Activated naive CD8-positive, alpha-beta T cell treated with anti-CD3 and anti-CD28 coated beads, Interleukin-2, amount 50 U/mL, for 16 hours (primary cell): ENCODE measurements at regions not wholly inside any gene's neighbourhood (a gene's known extent, or its start where the extent isn't known, plus 50 kb on each side); places are given as distances from the start of the nearest gene placed in this dataset.

Experiments
- DNase-seq: peaks from one replicate; pipeline ENCODE4 v3.0.0-alpha.2; 2020; ENCODE audit warnings: low read depth, low spot score

DNA sequence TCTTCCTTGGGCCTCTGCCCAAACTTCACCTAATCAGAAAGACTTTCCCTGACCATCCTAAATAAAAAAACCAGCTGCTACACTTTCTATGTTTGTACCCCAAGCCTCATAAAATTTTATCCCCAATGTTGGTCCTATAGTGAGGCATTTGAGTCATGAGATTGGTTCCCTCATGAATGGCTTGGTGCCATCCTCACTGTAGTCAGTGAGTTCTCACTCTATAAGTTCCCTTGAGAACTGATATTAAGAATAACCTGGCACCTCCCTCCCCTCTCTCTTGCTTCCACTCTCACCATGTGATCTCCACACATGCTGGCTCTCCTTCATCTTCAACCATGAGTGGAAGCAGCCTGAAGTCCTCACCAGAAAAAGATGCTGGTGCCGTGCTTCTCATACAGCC is 316.9 kb upstream of the PRDM1 start:
- no peak for DNase-seq

DNA sequence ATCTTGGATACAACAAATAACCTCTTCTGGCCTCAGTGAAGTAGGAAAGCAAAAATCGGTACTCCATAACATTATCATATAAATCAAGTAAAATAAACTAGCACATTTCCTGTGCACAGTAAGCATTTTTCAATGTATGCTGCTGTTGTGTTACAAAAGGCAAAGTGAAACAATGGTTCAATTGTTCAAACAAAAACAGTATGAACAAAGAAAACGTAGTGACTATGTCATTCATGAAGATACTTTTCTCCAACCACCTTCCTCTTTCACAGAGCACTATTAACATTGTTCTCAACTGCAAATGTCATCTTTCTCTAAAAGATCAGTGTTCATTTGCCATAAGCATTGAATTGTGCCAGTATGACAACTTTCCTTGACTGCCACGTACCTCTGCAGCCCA is 318.6 kb upstream of the PRDM1 start:
- no peak for DNase-seq

DNA sequence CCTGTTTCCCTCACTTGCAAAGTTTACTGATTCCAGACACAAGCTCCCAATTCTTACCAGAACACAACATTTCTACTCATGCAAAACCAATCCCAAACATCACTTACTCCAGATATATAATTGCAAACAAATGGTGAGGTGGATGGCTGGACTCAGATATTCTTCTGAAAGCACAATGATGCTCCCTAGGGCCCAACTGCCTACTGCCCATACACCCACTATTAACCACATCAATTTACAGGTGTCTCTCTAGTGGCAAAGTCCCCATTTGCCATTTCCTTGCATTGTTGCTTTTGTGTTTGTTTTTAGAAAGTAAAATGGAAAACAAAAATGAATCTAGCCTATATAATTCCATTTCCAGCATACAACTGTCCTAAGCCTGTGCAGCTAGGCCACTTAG is 320.9 kb upstream of the PRDM1 start:
- no peak for DNase-seq

DNA sequence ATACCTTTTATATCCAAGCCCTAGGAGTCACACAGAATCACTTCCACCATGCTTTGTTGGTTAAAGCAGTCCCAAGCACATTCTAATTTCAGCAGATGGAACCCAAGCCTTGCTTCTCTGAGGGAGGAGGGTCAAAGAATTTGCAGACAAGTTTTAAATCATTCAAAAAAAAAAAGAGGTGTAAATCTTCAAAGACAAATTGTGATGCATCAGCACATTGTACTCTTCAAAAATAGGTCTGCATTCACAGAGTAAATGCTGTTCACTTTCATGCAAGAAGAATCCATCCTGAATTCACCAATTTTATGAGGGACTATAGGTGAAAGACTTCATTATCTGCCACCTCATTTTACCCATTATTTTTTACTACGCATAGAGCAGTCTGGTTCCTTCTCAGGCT is 321.8 kb upstream of the PRDM1 start:
- DNase-seq = no peak

DNA sequence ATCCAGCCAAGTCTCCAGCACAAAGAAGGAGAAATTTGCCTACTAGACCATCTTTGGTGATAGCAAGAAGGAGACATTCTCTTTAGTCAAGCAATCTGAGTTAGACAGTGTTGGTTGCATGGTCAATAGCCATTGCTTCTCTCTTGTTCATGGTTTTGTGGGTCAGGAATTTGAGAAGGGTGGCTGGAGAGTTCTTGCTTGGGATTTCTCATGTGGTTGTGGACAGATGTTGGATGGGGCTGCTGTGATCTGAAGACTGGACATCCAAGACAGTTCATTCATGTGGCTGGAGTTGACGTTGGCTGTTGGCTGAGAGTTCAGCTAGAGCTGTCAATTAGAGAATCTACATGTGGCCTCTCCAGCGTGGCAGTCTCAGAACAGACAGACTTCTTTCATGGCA is 322.3 kb upstream of the PRDM1 start:
- no peak for DNase-seq

DNA sequence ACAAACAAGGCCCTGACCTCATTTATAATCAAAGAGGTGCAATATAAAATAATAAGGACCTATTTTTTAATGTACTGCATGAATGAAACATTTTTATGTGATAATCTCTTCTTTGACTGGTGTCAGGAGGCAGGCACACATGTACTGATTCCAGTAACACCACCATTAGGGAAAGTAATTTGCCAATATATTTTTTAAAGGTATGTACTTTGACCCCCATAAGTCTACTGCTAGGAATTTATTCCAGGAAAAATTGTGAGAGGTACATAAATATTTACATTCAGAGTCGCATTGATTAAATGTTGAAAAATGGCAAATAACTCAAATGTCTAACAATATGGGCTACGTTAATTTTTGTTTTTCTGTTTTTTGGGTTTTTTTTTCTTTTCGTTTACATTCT is 325.4 kb upstream of the PRDM1 start:
- no peak for DNase-seq

DNA sequence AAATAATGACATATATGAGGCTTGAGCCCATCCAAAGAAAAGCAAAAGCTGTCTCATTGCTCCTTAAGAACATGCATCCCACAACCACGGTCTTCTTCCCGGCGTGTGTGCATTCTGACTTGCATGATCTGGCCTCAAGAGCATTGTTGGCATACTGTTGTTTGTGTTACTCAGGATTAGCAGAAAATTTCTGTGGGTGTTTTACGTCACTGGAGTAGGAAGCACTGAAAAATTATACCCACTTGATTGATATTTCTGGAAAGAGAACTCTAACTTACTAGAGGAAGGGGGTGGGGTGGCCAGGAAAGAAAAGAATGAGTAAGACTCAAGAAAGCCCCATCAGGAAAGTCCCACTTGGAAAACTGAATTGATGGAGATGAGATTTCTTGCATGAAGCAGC is 326.2 kb upstream of the PRDM1 start:
- DNase-seq = no peak

DNA sequence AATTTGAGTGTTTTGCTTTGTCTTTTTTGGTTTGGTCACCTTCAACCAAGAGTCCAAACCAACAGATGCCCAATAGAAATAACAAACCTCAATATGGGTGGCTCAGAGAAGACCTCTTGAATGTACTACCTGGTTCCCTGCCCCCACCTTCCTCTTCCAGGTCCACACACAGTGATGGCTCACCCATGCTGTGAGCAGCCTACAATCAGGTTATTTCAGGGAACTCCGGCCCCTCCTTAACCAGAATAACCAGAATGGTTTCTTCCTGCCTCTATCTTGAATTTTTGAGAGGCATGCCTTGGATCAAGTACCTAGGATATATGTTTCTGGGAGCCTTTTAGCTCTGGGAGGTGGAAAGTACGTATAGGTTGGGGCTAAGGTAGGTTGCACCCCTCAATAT is 327.1 kb upstream of the PRDM1 start:
- no peak for DNase-seq

DNA sequence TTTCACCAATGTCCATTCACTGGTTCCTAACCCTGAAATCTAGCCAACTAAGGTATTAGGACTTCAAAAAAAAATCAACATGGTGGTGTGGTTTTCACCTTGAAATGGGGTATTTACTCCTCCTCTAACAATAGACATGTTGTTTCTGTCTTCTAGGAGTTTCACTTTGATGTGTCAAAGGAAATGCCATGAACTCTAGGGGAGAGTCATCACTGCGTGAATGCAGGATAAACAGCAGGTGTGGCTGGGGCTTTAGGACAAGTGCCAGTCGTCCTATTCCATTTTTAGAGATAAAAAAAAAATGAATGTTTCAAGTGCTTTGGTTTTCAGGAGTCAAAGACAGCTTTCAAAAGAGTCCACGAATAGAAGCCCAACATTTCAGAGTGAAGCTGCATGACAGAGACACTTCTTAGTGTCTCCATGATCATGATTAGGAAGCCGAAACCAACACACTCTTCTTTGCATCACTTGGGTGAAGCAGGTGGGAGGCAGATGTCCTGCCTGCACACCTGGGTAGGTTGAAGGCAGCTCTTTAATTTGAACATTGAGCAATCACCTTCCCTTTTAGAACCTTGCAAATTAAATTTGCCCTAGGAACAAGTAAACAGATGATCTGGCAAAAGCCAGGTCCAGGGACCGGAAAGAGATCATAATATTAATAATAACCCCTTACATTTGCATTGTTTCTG is 328.5 kb upstream of the PRDM1 start:
- no peak for DNase-seq

DNA sequence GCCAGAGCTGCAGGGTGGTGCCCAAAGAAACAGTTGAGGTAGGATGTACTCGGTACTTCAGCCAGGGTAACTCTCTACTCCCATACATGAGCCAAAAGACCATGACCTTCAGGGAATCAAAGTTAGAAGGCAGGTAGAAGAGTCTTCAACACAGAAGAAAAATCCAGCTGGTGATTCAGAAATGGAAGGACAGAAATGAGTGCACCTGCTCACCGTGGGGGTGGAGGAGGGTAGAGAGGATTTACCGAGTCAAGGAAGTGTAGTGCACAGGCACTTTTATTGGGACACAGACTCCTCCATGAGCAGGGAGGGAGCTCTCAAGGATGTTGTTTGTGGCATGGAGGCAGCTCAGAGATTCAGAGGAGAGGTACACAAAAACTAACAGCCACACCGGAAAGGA is 330.3 kb upstream of the PRDM1 start:
- DNase-seq = no peak

DNA sequence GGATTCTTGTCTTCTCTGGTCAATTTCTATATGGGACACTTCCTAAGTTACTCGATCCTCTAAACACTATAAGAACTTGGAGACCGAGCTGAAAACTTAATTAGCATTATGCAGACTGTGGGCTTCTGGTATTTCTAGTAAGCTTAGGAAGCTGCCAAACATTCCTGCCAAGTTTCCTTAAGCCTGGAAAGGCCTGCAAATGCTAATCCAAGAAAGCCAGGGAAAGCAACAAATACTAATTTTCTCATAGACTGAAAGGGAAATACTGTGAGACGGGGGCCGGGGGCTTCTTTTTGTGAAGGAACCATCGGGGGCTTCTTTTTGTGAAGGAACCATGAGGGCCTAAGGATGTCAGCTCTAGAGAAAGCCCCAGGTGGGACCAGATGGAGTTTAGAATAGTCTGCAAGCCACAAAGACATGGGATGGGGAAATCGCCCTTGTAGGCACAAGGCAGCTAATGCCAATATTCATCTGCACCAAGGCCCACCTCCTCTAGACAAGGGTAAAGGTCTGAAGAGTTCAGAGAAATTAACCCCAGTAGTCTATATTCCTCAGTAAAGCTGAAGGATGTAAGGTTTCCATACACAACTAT is 332.4 kb upstream of the PRDM1 start:
- no peak for DNase-seq

DNA sequence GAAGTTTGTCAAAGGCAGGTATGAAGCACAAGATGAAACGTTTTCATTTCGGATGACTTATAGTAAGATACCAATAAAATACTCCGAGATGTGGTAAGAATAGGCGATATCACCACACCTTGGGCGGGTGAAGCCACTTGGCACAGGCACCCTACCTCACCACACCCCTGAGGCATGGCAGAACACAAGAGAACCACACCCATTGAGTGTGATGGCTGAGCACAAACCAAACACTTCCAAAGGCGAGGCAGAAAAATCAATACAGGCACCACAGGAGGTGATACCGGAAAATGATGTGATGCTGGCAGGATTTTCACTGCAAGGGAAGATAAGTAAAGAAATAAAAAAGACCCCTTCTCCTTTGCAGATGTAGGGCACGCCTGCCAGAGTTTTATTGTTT is 332.9 kb upstream of the PRDM1 start:
- no peak for DNase-seq

DNA sequence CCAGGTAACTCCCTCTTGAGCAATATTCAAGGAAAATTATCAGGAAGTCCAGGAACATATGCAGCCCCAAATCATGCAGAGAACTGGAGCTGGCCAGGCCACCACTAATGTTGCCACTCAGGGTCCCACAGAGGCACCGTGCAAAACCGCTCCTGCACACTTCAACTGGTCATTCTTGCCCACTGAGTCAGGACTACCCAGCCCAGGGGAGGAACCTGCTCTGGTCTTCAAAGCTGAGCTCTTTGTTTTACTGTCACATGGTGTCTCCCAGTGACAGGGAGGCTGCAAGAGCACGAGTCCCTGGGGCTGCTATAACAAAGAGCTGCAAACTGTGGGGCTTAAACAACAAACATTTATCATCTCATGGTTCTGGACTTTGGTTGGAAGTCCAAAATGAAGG is 336.0 kb upstream of the PRDM1 start:
- no peak for DNase-seq

DNA sequence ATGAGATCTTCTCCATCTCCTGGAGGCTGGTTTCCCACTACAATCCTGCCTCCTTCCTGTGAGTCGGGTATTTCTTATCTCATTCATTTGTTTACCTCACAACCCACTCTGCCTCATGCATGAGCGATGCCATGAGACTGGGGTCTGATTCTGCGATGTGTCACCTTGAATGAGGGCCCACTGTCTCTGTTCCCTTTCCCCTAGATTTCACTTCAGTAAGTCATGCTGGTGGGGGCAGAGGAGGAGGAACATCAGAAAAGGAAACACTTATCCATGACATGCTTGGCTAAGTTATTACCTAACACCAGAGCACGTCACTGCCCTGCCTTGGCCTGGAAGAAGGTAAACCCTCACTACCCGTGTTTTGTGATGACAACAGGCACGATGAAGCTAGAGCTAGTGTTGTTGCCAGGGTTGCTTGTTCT is 337.4 kb upstream of the PRDM1 start:
- no peak for DNase-seq

DNA sequence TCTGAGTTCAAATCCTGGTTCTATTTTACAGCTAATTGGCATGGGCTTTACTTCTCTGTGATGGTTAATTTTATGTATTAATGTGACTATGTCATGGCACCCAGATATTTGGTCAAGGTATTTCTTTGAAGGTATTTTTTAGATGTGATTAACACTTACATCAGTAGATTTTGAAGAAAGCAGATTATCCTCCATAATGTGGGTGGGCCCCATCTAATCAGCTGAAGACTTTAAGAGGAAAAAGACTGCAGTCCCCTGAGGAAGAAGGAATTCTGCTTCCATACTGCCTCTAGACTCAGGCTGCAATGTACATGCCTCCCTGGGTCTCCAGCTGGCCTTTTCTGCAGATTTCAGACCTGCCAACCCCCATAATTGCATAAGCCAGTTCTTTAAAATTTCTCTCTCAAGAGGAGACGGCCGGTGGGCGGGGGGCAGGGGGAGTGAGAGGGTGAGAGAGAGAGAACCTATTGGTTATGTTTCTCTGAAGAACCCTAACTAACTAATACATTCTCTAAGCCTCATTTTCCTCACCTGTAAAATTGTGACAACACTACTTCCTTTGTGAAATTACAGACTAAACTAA is 338.2 kb upstream of the PRDM1 start:
- no peak for DNase-seq

DNA sequence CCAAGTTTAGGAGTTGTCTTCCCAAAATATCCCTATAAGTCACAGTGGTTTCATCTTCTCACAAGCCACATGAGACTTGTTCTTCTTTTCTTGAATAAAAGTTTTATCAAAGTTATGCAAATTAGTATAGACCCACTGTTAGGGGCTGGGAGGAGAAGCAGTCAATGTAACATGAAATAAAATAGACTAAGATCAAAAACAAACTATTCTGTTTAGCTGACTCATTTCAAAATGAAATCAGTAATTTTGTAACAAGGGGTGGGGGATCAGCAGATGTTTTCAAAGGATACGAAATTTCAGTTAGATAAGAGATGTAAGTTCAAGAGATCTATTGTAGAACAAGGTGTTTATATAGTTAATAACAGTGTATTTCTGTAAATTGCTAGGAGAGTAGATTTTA is 339.6 kb upstream of the PRDM1 start:
- no peak for DNase-seq

DNA sequence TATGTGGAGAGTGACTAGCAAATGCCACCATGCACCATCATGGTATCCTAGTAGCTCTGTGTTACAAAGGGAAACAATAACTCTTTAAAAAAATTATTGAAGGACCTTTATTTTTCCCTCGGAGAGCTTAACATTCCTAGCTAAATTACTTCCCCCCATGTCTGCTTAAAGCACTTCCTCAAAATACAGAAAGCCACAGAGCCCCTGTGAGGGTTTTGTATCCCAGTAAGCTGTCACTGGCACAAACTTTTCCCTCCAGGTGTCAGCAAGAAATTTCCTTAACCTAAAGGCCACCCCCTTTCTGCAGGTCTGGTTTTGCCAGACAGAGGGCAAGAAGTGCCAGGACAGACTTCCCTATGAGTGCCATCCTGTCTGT is 340.0 kb upstream of the PRDM1 start:
- no peak for DNase-seq

DNA sequence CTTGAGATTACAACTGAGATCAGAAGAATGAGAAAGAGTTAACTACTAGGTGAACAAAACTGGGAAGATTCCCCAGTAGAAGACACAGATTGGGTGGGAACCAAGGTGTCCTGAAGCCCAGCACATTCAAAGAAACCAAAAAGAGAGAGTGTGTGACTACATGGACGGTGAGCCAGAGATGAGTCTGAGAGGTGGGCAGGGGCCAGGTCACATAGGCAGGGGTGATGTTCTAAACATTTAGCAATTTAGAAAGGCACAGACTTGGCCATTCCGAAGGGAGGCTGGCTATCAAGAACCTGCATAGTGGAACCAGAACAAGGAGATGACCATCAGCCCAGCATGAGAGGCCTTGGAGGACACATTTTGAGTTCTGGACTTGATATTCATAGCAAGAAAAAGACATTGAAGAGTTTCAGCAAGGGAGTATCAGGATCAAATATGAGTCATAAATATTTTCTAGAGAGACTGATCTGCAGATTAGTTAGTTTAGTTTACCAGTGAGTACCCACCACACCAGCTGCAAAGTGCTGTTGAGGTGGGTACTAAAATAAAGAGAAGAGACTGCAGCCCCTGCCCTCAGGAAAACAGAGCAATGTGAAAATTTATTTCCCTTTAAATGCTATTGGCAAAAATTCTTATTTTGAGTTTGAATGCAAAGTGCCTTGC is 340.5 kb upstream of the PRDM1 start:
- no peak for DNase-seq

DNA sequence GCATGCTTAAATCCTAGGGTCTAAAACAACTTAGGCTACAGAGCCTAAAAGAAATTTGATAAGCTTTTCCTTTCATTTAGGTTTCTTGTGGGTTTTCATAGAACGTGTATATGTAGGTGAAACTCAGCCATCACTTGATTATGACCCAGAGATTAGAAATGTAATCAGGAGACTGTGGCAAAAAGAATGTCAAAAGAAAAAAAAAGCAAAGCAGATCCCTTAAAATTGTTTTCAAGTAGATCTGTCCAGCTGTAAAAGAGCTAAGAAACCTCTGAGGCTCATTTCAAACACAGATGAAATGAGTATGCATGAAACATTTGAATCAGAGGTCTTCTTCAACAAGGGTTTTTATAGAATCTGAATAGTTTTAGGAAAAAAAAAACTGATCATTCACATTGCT is 341.3 kb upstream of the PRDM1 start:
- no peak for DNase-seq

DNA sequence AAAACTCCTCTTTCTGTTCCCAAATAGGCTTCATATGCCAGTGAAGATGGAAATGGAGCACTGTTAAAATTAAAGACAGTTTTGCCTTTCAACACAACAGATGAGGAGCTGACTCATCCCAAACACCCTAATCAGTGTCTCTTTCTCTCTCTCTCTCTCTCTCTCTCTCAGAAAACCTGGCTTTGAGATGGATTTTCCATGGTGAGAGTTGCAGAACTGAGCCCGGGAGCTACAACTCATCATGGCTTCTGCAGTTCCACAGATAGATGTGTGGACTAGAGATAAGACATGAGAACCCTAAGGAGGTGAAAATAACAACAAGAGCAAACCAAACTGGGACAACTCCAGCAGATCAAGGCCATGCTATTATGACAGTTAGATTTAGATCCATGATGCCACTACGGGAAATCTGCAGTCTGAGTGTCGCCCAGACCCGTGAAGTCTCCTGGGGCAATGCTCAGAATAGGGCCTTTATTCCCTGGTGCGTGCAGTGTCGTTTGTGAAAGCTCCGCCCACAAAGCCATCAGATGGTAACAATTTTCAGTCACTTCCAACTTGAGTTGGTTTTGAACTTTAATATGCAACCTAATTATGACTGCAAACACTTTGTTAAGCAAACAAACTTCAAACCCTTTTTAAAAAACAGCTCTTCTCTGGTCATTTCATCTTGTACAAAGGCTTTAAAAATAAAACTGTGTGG is 338.2 kb upstream of the PREP start:
- no peak for DNase-seq

DNA sequence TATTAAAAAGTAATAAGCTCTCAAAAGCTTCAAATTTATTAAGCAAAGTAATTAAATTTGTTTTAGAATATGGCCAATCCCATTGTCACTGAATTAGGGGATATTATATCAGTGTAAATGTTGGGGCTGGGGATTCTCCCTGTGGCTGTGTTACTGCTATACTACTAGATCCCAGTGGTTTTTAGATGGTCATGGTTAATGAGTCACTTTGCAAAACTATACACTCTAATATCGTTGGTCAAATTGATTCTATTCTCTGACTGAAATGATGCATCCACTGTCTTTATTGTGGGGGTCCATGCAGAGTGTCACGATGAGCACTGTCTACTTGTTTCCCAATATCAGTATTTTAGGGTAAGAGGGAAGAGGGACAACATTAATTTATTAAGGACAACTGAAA is 336.9 kb upstream of the PREP start:
- DNase-seq = no peak

DNA sequence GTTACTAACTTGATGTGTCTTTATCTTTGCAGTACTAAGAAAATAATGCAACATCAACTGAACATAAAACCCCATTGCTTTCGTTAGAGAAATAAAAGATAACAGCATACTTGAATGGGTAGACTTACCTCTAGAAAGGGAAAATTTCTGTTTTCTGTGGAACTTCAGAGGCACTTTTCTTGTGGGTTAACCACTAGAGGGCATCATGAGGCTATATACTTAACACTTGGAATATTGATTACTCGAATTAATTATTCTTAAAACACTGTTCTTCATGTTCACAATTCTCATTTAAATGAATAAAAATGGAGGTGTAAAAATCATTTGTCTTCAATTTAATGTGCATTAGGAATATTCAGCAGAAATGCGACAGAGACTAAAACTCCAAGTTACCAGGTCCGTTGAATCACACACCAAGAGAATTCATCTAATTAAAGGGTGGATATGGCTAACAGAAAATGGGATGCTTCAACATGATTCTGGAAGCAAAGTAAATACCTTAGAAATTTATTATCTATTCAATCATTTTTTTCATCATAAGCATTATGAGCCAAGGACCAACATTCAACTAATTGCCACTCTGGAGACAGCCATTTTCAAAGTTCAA is 330.8 kb upstream of the PREP start:
- no peak for DNase-seq
